Astrocyte of the spinal cord (primary cell): ENCODE measurements at regions not wholly inside any gene's neighbourhood (a gene's known extent, or its start where the extent isn't known, plus 50 kb on each side); places are given as distances from the start of the nearest gene placed in this dataset.

Source experiments
- DNase-seq: peaks from one replicate; pipeline ENCODE4 v3.0.0; 2011; ENCODE audit warnings: low read depth, low spot score
- H3K4me3 ChIP-seq: 2 replicates; pipeline ENCODE4 v1.5.1; 2011; ENCODE audit warnings: low read depth, mild to moderate bottlenecking, low read length, moderate library complexity
- in situ Hi-C: cut with HindIII; loops from 2 replicates; pipeline ENCODE4 v1.10.0; 2017; ENCODE audit warnings: low sequenced_read_pairs
- TF ChIP-seq, protein P1 (sequence below): IDR thresholded peaks from 2 replicates; pipeline ENCODE4 v1.5.1; 2012; ENCODE audit warnings: low read depth, mild to moderate bottlenecking, low read length, inconsistent platforms

DNA sequence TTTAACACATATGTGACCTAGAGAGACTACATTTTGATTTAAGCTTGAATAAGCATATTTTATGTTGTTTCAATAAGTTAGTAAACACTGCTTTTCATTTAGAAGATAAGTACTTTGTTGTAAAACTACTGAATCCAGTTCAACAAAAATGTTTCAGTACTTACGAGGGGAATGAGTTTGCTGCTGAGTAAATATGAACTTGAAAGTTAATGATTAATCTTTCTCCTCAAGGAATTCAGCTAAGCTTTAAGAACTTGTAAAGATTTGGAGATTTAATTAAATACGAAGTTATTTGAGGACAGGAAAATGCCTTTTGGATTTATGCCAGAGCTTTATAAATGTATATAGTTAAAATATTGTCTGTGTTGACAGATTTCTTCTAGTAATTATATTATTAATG, 933.0 kb upstream of the LCORL start:
- DNase-seq, result no peak
- in situ Hi-C loops, result no loop called here
- no peak overlapping the region for H3K4me3 ChIP-seq
- TF ChIP-seq, protein P1, sequence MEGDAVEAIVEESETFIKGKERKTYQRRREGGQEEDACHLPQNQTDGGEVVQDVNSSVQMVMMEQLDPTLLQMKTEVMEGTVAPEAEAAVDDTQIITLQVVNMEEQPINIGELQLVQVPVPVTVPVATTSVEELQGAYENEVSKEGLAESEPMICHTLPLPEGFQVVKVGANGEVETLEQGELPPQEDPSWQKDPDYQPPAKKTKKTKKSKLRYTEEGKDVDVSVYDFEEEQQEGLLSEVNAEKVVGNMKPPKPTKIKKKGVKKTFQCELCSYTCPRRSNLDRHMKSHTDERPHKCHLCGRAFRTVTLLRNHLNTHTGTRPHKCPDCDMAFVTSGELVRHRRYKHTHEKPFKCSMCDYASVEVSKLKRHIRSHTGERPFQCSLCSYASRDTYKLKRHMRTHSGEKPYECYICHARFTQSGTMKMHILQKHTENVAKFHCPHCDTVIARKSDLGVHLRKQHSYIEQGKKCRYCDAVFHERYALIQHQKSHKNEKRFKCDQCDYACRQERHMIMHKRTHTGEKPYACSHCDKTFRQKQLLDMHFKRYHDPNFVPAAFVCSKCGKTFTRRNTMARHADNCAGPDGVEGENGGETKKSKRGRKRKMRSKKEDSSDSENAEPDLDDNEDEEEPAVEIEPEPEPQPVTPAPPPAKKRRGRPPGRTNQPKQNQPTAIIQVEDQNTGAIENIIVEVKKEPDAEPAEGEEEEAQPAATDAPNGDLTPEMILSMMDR, result no peak

DNA sequence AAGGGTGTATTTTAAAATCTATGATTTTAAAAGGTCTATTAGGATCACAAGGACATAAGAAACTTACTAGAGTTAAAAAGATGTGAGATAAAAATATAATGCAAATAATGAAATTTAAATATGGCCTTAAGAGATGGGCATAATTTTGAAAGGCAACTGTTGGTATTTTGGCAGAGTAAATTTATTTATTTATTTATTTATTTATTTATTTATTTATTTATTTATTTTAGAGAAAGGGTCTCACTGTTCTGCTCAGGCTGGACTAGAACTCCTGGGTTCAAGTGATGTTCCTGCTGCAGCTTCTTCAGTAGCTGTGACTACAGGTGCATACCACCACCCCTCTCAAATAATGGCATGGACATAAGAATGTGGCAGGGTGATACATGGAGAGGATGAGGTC, 932.1 kb upstream of the LCORL start:
- TF ChIP-seq, protein P1, result no peak
- H3K4me3 ChIP-seq, result no peak overlapping the region
- in situ Hi-C loops, result no loop called here

DNA sequence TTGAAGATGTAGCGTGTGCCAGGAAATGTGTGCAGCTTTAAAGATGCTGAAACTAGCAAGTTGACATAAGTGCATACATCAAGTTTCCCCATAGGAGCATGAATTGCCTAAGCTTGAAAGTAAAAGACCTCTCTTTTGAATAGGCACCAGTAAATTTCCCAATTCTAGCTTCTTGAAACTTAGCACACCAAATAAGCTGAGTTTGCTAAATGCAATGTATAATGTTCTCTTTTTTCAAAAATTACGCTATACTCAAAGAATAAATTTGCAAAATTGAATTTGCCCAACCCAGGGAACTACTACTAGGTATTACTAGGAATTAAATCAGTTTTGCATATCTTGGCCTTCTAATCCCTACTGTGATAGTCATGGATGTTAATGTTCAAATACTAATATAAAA, 923.9 kb upstream of the LCORL start:
- no peak for DNase-seq
- TF ChIP-seq, protein P1, result no peak
- H3K4me3 ChIP-seq, result no peak overlapping the region
- in situ Hi-C loops, result no loop called here

More for the DNA sequence above, 932.1 kb upstream of the LCORL start:
- no peak for DNase-seq

DNA sequence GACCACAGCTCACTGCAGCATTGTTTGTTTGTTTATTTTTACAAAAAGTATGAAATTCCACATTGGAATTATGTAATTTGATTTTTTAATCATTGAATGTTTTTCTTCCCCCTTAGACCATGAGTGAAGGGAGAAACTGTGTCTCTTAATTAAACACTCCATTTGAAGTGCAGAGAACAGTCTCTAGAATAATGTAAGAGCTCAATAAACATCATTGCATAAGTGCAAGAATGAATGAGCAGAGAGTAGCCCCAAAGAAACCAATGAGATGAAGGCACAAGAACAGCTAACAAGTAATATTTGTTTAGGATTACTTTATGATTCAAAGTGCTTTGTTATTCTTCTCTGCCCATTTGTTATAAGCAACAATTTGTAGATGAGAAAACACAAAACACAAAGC, 921.3 kb upstream of the LCORL start:
- DNase-seq, result no peak
- TF ChIP-seq, protein P1, result no peak
- no peak overlapping the region for H3K4me3 ChIP-seq
- in situ Hi-C loops, result no loop called here

DNA sequence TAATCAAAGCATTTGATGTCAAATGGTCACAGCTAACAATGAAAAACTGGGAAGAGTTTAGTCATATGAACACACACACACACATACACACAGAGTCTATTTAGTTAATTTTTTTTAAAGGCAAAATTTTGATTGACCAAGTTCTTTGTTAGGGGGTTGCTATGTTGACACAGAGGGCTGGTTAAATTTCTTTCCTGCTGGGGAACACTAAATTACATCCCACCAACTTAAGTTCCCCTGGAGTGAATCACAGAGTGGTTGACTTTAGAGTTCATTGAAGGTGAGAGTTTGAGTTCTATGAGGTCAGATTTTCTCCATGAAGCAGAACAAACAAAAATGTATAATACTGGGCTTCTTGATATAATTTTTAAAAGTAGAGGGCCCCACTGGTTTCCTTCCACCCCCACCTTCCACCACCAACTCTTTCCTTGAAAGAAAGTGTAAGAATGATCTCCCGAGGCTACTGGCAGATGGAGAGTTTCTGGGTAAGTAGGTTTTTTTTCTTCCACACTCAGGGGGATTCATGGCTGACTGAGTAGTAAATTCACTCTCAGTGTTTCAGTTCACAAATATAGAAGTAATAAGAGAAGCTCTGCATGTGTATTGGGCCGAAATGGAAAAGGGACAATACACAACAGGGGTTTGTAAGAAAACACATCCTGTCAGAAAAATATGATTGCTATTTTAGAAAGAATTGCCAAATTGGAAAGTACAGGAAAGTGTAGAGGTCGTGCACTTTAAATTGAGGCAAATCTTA, 917.0 kb upstream of the LCORL start:
- TF ChIP-seq, protein P1, result no peak
- in situ Hi-C loops, result no loop called here
- no peak overlapping the region for H3K4me3 ChIP-seq
- DNase-seq, result peak; percentile 13

DNA sequence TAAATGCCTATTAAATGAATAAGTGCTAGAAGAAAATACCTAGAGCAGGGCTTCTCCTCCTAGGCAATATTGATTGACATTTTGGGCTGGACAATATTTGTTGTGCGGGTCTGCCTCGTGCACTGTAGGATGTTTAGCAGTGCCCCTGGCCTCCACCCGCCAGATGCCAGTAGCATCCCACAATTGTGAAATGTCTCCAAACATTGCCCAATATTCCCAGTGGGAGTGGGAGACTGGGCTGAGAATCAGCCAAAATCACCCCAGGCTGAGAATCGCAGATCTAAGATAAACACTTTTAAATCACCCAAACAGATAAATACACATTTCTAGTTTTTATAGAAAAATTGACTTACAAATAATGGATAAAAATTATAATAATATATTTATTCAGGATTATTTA, 916.2 kb upstream of the LCORL start:
- in situ Hi-C loops, result no loop called here
- no peak overlapping the region for H3K4me3 ChIP-seq
- no peak for DNase-seq
- TF ChIP-seq, protein P1, result no peak

DNA sequence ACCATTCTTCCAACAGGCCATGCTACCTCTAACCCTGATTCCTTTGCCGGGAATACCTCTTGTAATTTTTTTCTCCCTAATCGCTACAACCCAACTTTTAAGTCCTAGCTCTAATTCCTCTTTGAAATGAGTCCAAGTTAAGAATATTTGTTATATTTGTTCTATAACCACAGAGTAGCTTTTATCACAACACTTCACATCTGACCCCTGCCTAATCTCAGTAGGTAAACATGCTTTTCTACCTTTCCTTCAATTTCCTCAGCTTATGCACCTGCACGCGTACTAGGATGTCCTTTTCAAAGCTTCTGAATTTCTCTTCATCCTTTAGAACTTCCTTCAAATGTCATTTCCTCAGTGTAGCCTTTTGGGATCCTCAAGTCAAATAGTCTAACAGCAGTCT, 915.5 kb upstream of the LCORL start:
- DNase-seq, result no peak
- in situ Hi-C loops, result no loop called here
- TF ChIP-seq, protein P1, result no peak
- no peak overlapping the region for H3K4me3 ChIP-seq
